ENCODE measurements at regions not wholly inside any gene's neighbourhood (a gene's known extent, or its start where the extent isn't known, plus 50 kb on each side); places are given as distances from the start of the nearest gene placed in this dataset.

DNA sequence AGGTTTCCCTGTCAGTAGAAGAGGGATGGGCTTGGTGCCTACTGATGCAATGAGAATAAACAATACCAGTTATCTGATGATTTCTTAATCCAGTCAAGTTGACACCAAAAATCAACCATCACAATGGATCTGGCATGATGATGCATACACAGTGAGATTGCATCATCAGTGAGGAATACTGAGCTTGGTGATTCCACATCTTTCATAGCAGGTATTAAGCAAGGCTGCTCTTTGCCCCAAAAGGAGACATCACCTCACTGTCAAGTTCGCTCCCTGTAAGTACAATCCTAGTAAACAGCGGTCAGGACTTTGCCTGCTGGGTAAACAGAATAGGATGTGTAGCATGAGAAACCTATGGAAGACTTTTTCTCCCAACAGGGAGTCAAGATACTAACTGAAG, 282.7 kb upstream of the CDH2 start:
- TF ChIP-seq, protein P1, sequence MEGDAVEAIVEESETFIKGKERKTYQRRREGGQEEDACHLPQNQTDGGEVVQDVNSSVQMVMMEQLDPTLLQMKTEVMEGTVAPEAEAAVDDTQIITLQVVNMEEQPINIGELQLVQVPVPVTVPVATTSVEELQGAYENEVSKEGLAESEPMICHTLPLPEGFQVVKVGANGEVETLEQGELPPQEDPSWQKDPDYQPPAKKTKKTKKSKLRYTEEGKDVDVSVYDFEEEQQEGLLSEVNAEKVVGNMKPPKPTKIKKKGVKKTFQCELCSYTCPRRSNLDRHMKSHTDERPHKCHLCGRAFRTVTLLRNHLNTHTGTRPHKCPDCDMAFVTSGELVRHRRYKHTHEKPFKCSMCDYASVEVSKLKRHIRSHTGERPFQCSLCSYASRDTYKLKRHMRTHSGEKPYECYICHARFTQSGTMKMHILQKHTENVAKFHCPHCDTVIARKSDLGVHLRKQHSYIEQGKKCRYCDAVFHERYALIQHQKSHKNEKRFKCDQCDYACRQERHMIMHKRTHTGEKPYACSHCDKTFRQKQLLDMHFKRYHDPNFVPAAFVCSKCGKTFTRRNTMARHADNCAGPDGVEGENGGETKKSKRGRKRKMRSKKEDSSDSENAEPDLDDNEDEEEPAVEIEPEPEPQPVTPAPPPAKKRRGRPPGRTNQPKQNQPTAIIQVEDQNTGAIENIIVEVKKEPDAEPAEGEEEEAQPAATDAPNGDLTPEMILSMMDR (IDR thresholded peaks at IDR 0.05; ENCODE audit: borderline replicate concordance, extremely low read depth, low read length, poor library complexity, severe bottlenecking), result no peak
- TF ChIP-seq EZH2 (IDR thresholded peaks at IDR 0.05; ENCODE audit: borderline replicate concordance, low read depth, low read length, severe bottlenecking), result no peak
